HG02610 (cell line): ENCODE measurements at regions not wholly inside any gene's neighbourhood (a gene's known extent, or its start where the extent isn't known, plus 50 kb on each side); places are given as distances from the start of the nearest gene placed in this dataset.
A peak's percentile ranks its signal among the peaks of the same experiment; 100 is the strongest.

ENCODE experiments used
- ATAC-seq: cut with Tn5 transposase; IDR thresholded peaks from one replicate; pipeline ENCODE4 v1.9.1; 2021; ENCODE audit warnings: mild to moderate bottlenecking, moderate library complexity; ENCODE audit not compliant: unreplicated experiment

DNA sequence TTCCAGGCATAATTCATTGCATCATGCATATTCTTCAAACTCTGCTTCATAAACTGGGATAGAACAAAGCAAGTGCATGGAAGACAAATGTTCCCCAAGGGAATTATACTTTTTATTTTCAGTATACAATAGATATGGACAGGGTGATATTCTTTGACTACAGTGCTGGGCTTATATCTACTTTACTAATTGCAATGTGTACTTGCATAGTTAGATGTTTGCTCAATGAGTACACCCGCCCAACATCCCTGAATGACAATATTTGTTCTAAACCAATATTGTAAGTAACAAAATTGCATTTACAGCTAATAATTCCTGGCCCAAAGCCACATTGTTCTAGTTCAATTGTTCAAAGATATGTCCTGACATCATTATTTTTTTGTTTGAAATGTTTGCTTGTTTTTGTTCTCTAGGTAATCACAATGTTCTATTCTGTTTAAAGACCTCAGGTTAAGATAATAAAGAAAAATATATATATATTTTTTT, 171.4 kb downstream of the PTN start:
- no peak for ATAC-seq

DNA sequence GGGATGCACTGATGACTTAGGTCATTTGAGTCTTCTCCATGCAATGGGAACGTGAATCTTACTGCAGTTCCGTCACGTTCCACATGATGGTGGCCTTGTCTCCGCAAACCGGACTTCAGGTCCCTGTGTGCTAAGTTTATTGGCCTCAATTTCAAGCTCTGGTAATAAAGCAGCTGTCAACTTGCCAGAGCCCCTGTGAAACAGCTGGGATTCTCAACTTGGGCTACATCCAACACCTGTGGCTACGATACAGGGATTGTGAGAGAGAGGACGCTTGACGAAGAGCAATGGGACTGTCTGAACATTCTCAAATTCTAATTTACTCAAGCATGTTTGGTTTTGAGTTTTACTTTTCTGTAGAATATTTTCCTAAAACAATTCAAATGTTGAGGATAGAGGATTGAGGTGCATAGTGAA, 174.2 kb downstream of the PTN start:
- no peak for ATAC-seq

DNA sequence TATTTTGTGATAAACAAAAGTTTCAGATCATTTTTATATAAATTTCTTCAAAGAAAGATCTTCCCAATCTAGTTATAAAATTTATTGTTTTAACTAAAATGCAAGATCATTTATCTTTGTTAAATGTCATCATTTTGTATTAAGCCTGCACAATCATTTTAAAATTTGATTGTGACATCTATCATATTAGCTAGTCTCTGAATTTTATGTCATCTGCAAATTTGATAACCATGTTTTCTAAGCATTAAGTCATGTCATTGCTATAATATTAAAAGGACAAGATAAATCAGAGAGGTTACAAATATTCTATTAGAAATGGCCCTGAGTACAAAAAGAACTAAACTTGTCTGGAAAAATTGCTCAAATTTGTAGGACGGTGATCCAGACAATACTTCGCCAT, 175.9 kb downstream of the PTN start:
- no peak for ATAC-seq

DNA sequence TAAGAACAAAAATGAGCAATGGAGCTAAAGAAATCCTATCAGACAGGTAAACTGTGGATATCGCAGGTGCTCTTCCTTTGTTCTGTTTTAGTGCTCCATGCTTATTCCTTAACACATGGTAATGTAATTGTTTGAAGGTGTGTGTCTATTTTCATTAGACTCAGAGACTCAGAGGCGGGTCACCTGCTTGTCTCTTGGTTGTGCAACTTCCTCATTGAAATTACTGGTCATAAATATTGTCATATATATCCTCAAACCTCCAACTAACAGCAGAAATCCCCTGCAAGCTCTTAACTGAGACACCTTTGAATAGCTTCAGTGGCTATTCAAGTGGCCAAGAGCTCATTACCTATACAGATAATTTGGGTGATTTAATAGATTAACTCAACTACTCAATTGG, 177.2 kb downstream of the PTN start:
- ATAC-seq, result no peak

- ATAC-seq, result no peak
These were observed 177.7 kb downstream of the PTN start for GRCh38 chr7:137165786-137166185.

DNA sequence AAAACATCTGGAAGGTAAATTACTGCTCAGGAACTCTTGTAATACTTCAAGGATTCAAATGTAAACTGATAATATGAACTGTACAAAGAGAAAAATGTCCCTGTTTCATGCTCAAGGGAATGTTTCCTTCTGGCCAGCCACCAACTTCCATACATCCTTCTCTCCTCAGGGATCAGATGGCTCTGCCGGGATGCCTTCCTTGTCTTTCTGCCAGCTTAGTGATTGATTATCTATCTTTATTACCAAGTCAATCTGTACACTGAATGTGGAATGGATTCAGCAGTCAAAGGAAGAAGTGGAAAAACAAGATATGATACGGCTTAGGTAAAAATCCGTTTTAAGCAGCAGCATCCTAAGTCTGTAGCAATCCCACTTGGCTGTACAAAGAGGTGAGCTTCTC, 178.3 kb downstream of the PTN start:
- no peak for ATAC-seq

DNA sequence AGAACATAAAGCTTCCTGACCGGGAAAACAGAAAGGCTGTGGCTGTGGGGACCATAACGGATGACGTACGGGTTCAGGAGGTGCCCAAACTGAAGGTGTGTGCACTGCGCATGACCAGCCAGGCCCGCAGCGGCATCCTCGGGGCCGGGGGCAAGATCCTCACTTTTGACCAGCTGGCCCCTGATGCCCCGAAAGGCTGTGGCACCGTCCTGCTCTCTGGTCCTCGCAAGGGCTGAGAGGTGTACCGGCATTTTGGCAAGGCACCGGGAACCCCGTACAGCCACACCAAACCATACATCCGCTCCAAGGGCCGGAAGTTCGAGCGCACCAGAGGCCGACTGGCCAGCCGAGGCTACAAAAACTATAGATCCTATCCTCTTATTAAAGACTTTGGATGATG, 179.3 kb downstream of the PTN start:
- no peak for ATAC-seq

GRCh38 chr7:137160236-137160635, 183.3 kb downstream of the PTN start:
- no peak for ATAC-seq

DNA sequence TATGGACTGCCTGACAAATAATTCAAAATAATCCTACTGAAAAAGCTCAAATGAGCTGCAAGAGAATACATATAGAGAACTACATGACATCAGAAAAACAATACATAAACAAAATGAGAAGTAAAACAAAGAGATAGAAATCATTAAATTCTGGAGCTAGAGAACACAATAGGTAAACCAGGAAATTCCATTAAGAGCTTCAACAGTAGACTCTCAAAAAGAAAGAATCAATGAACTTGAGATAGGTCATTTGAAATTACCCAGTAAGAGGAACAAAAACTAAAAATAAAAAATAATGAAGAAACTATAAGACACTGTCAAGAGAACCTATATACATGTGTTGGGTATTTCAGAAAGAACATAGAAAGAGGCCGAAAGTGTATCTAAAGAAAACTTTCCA, 186.3 kb downstream of the PTN start:
- no peak for ATAC-seq

DNA sequence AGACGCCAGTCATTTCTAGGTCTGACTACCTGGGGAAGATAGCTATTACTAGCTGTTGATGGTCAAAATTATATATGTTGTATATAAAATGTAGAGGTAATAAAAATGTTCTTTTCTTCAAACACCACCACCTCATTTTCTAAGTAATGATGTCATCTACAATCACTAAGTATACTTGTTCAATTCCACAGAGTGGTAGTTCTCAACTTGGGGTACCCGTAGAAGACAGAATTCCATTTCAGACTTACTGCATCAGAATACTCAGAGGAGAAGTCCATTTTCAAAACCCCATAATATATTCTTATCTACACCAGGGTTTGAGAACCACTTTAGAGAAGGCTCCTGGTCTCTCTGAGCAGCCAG, 191.9 kb downstream of the PTN start:
- no peak for ATAC-seq

GRCh38 chr7:137151041-137151689, 192.4 kb downstream of the PTN start:
- no peak for ATAC-seq

- ATAC-seq, result no peak
These were observed 196.2 kb downstream of the PTN start for GRCh38 chr7:137147338-137147720.

GRCh38 chr7:137146552-137147337, 196.8 kb downstream of the PTN start:
- ATAC-seq, result no peak

- ATAC-seq, result no peak
These were observed 197.5 kb downstream of the PTN start for GRCh38 chr7:137146012-137146455.

GRCh38 chr7:137142376-137142775, 201.2 kb downstream of the PTN start:
- no peak for ATAC-seq

DNA sequence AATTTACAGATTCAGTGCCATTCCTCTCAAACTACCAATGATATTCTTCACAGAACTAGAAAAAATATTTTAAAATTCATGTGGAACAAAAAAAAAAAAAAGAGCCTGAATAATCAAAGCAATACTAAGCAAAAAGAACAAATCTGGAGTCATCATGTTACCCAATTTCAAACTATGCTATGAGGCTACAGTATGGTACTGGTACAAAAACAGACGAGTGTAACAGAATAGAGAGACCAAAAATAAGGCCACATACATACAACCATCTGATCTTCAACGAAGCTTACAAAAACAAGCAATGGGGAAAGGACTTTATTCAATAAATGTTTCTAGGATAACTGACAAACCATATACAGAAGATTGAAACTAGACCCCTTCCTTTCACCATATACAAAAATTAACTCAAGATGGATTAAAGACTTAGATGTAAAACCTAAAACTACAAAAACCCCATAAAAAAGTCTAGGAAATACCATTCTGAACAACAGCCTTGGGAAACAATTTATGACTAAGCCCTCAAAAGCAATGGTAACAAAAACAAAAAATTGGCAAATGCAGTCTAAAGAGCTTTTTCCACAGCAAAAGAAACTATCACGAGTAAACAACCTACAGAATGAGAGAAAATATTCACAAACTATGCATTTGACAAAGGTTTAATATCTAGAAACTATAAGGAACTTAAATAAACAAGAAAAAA, 207.7 kb downstream of the PTN start:
- no peak for ATAC-seq

- ATAC-seq, result no peak
These were observed 212.8 kb downstream of the PTN start for GRCh38 chr7:137130751-137131158.

DNA sequence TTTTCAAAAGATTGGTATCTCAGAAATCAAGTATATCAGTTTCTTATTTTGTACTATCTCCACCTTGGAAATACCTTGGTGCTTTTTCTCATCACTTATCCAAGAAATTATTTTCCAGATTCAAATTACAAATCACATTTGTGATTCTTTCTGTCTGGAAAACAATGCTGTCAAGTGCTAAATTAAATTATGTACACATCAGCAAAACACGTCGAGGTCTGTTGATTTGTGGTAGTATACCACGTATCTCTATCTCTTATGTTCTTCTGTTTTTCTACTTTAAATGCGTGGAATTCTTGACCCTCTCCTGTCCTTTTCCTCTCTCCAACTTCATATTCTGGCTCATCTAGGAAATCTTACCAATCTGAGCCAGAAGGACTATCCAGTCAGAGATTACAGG, 214.5 kb downstream of the PTN start:
- no peak for ATAC-seq

DNA sequence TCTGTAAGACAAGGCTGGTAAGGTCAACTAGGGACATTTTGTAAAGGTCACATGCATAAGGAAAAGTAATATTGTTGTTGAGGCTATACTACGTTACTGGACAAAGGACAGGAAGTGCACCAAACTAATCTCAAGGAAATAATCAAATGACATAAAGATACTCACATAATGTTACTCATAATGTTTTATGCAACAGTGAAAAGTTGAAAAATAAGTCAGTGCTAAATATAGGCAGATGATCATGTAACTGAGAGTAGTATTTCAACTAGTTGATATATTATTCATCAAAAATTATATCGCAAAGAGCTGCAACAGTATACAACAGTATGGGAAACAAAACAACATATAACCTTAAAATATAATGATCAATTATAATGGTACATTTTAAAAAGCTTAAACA, 215.7 kb downstream of the PTN start:
- ATAC-seq, result no peak

GRCh38 chr7:137127058-137127457, 216.5 kb downstream of the PTN start:
- ATAC-seq, result no peak

- no peak for ATAC-seq
These were observed 221.4 kb downstream of the PTN start for GRCh38 chr7:137122145-137122544.

- peak; percentile 97 for ATAC-seq
These were observed 222.8 kb downstream of the PTN start for GRCh38 chr7:137120690-137121089.
